ENCODE measurements at regions not wholly inside any gene's neighbourhood (a gene's known extent, or its start where the extent isn't known, plus 50 kb on each side); places are given as distances from the start of the nearest gene placed in this dataset.
"Not testable (repeated sequence)": the region's sequence is repeated elsewhere in the genome, so short reads cannot be mapped to it uniquely, and the experiment has no call there.

- DNase-seq (ENCODE audit: low spot score), result no peak
These were observed 944.3 kb downstream of the SOCS6 start for GRCh38 chr18:71233177-71233576.

GRCh38 chr18:71223486-71223885 lies 934.6 kb downstream of the SOCS6 start:
- DNase-seq (ENCODE audit: low spot score), result no peak

DNA sequence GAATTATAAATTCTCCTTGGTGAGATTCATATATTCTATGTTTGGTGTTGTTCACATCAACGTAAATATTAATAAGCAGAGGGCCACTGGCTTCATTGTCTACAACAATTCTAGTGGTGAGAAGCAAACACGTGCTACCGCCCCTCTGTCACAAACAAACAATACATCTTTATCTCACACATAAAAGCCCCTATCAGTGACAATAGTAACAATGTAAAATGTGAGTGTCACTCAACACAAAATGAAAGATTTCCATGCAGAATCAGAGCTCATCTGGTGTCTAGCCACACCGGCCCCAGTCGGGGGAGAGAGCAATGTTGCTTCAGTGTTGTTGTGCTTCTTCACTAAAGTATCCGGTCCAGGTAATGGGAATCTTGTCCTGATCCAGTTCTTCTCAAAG lies 932.6 kb downstream of the SOCS6 start:
- DNase-seq (ENCODE audit: low spot score), result no peak

DNA sequence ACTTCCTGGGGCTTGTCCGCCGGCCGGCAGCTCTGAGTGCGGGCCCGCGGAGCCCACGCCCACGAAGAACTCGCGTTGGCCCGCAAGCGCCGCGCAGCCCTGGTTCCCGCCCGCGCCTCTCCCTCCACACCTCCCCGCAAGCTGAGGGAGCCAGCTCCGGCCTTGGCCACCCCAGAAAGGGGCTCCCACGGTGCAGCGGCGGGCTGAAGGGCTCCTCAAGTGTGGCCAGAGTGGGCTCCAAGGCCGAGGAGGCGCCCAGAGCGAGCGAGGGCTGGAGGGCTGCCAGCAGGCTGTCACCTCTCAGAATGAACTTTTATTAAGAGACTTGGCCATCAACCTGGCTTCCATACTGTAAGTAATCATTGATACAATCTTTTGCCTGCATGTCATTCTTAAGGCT lies 923.9 kb downstream of the SOCS6 start:
- DNase-seq (ENCODE audit: low spot score), result not testable (repeated sequence)

DNA sequence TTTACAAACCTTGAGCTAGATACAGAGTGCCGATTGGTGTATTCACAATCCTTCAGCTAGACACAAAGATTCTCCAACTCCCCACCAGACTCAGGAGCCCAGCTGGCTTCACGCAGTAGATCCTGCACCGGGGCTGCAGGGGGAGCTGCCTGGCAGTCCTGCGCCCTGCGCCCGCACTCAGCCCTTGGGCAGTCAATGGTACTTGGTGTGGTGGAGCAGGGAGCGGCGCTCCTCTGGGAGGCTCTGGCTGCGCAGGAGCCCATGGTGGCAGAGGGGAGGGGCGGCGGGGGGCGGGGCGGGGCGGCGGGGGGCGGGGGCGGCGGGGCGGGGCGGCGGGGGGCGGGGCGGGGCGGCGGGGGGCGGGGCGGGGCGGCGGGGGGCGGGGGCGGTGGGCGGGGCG lies 923.4 kb downstream of the SOCS6 start:
- DNase-seq (ENCODE audit: low spot score), result no peak

GRCh38 chr18:71209944-71210343 lies 921.1 kb downstream of the SOCS6 start:
- no peak for DNase-seq (ENCODE audit: low spot score)

DNA sequence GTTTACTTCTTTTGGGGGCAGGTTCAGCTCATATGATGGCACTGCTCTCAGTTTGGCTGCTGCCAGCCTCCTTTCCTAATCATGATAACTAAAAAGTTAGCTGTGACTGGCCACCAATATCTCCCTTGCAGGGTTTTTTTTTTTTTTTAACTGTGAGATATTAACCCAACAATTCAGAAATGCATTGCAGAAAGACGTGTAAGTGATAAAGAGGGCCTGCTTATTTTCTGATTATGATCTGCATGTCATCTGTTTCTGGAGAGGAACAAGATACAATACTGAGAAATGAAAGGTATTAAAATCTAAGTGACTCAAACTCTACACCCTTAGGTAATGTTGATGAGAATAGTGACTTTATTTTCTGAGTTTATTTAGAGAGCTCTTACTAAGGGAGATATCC lies 905.6 kb downstream of the SOCS6 start:
- DNase-seq (ENCODE audit: low spot score), result no peak

DNA sequence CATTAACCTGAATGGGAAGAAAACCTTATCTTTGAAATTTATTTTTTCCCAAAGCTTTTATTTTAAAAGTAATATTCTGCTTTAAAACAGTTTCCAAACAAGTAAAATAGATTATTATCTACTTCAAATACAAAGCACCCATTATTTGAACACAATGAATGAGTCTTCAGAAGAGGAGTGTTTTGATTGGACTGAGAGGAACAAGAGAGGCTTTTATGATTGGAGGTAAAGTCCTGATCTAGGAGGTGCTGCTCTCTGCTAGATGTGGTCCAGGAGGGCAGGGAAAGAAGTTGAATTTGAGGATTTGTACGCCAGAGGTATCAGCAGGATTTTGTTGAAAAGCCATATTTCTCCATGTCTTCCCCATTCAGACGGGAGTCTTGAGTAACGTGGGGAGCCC lies 900.7 kb downstream of the SOCS6 start:
- no peak for DNase-seq (ENCODE audit: low spot score)

DNA sequence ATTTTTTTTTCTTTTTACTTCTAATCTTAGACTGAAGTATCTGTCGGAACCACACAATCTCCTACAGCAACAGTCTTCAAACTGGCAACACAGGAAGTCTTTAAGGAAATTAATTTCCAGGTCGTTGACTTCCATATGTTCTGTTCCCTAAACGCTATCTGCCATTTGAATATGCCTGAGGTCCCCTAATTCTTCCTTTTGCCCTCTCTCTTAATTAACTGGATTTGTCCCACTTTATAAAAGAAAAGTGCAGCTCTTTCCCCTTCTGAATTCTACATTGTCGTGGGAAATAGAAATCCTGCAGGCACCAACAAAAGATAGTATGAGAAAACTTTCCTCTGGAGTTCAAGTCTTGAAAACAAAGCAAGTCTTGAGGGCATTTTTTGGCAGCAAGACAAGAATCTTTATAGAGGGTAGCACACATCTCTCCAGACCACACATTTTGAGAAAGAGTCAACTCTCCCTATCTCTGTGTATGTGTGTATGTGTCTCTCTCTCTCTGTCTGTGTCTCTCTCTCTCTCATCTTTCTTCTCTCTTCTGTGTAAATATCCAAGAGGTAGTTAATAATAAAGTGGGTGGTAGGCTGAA lies 879.8 kb downstream of the SOCS6 start:
- no peak for DNase-seq (ENCODE audit: low spot score)

DNA sequence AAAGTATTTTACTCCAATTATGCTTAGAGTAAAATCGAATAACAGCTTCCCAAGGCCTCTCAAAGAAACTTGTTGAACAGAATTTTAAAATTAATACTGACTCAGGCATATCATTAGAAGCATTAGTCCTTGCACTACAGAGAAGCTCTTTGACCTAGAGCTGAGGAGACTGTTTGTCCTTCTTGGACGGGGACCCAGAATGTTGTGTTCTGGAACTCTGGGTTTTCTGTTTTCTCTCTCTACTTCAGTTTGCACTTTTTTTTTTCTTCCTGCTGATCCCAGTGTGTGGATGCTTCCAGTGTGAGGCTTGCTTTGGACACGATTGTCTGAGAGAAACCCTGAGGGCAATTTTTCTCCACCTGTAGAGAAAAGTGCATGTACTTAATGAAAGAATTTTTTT lies 847.6 kb downstream of the SOCS6 start:
- peak; percentile 19 for DNase-seq (ENCODE audit: low spot score)

DNA sequence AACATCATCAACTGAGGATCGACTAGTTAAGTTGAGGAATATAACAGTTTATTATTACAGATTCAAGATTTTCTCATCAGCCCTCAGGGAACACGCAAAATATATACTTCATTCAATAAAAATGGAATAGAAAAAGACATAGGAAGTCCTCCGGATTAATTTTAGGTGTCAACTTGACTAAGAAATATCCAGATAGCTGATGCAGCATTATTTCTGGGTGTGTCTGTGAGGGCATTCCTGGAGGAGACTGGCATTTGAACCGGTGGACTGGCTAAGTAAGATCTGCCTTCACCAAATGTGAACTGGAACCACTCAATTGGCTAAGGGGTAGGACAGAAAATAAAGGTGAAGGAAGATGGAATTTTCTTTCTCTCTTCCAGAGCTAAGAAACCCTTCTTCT lies 845.3 kb downstream of the SOCS6 start:
- DNase-seq (ENCODE audit: low spot score), result no peak

DNA sequence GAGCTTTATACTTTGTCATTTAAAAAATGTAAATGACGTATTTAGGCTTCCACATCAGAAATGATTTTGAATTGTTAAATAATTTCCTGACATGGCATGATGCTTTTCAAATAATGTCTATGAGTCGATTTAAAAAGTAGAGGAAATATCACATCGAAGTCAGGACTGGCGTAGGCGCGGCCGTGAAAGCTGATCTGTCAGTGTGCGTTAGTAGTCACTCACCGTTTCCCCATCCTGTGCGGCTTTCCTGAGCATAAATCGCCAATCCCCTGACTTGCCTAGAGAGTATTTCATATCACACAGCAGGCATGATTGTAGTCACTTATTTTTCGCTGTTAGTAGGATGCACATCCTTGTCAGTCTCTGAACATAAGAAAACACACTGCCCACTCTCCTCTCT lies 843.1 kb downstream of the SOCS6 start:
- DNase-seq (ENCODE audit: low spot score), result no peak

- DNase-seq (ENCODE audit: low spot score), result no peak
These were observed 841.5 kb downstream of the SOCS6 start for GRCh38 chr18:71130351-71130750.

DNA sequence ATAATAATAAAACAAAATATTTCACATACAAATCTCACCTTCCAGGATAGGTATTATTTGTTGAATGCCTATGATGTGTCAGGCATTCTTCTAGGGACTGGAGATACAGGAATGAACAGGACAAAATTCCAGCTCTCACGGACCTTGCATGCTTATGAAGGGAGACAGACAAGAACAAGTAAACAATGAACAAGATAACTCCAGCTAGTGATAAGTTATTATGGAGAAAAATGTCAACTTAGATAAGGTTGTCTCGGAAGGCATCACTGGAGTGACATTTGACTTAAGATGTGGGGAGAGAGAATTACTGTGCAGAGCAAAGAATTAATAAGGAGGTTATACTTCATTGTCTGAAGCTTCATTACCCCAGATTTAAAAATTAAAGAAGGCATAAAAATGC lies 836.7 kb downstream of the SOCS6 start:
- no peak for DNase-seq (ENCODE audit: low spot score)

DNA sequence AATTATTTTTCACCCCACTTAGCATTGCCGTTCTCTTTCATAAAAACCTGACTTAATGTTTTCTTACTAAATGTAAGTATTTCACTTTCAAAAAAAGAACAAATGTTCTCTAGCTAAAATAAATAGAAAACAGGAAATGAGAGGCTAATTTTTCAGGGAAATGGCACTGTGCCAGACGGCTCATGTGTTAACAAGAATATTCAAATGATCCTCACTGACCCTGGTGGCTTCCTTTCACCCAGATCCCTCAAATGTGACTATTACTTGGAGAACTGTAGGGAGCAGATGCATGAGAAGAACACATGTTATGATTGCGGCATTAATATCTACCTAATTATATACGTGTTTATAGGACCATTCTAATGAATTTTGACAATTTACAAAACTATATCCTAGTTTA lies 827.7 kb downstream of the SOCS6 start:
- DNase-seq (ENCODE audit: low spot score), result no peak

DNA sequence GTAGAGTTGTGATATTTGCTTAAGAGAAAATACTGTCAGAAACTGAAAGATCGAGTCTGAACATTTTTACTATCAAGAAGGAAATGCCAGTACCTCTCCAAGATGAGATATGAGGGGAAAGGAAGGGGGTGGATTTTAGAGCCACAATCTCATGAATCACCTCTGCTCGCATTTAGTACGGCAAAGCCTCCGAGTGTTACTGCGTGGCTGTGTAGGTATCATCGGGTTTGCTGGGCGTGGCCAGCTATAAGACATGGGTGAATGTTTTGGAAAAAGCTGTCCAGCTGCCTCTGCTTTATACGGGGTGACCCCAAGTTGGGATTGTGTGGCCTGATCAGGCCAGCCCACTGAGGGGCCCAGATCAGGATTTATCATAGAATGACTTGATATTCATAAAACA lies 826.4 kb downstream of the SOCS6 start:
- DNase-seq (ENCODE audit: low spot score), result no peak

DNA sequence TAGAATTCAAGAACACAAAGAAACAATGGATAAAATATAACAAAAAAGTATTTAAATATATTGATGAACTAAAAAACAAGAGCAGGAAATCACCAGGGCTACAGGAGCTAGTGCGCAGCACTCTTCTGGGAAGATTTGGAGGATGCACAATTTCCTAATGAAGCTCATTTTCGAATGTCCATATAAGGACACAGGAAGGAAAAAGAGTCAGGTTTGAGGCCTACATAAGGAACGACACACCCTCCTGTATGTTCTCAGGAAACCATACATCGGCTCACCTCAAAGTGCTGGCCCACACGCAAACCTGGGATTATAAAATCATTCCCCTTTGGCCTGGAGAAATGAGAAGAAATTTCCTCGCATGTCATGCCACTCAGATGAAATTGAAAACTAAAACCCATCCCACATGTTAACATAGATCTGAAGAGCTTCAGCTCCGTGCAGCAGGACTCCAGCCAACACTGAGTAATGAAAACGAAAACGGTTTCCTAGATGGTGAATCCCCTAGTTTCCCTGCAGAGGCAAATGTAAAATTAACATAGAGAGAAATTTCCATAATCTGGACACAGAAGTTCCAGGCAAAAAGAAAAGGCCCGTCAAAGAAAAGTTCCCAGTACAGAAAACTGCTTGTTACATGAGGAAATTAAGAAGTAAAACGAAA lies 825.8 kb downstream of the SOCS6 start:
- no peak for DNase-seq (ENCODE audit: low spot score)

DNA sequence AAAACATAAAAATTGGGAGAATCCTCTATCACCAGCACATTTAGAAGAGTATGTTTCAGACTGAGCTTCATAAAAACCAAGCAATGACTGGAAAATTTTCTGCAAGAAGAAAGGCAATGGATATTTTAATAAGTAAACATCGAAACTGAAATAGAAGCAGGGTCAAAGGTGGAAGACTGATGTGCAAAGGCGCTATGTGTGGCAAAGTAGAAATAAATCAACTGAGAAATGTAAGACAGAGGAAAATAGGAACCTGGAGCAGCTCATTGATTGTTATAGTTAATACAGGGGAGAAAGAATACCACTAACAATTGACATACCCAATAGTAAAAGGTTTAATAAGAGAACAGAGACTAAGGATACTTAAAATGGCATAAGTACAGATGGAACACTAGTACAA lies 818.4 kb downstream of the SOCS6 start:
- DNase-seq (ENCODE audit: low spot score), result no peak

GRCh38 chr18:71106701-71107100 lies 817.9 kb downstream of the SOCS6 start:
- DNase-seq (ENCODE audit: low spot score), result no peak

DNA sequence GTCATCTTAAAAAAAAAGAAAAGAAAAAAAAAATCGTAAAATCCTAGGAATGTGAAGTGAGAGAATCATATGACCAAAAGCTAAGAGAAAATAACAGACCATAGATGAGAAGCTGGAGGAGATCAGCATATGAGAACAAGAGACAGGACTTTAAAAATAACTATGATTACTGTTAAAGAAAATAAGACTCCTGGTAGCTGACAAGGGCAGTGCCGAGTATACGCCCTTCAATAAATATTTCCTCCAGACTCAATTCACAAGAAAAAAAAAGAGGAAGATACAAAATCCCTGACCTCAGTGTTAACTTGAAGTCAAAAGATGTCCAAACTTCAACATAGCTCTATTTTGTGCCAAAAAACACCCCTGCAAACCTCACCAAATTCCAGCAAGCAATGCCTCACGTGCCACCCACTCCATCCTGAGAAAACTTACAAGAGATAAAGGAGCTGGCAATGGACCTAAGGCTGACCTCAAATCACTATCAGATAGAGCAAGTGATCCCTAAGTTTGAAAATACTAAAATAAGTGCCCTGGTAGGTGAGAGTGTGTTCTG lies 817.2 kb downstream of the SOCS6 start:
- no peak for DNase-seq (ENCODE audit: low spot score)

DNA sequence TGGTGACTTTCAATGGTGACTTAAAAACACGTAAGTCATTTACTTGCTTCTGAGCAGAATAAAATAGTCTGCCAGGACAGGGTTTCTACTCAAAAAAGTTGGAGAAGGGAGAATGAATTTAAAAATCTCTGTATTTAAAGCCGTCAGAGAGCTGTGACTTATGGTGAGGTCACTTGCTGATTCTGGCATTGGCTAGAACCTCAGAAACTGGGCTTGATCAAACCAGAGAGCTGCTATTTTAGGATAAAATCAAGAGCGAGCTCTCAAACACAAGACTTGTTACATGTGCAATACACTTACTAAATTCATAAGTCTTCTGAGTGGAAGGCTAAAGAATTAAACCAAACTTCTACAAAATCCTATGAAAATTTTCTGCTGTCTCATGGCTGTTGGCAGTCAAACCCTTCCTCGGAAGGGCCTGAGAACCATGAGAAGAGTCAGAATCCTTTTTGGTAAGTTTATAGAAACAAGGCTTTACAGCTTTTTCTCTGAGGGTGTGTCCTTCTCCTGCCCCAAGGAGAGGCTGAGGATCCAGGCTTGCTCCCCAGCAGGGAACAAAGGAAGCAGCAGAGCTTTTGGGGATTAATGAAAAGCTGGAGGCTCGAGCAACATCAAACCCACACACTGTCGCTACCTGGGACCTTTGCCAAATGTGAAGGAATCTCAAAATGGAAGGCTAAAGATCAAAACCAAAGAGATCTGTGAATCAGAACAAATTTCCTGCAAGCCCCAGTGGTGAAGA lies 816.4 kb downstream of the SOCS6 start:
- no peak for DNase-seq (ENCODE audit: low spot score)

DNA sequence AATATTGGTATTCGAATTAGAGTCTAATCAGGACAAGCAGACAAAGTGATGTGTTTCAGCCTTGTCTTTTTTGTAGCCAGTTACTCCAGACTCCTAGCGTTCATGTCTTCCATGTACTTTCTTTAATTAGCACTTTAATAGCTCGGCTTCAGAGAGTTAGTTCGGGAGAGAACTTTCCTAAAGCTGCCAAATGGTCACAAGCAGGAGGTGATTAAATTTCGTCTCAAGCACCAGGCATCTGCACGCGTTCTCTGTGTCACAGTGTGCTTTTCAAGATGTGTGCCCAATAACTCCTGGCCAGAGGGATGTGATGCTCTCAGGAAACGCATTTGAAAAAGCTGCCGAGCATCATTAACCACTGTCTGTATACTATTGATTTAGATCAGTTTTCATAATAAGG lies 790.8 kb downstream of the SOCS6 start:
- no peak for DNase-seq (ENCODE audit: low spot score)

DNA sequence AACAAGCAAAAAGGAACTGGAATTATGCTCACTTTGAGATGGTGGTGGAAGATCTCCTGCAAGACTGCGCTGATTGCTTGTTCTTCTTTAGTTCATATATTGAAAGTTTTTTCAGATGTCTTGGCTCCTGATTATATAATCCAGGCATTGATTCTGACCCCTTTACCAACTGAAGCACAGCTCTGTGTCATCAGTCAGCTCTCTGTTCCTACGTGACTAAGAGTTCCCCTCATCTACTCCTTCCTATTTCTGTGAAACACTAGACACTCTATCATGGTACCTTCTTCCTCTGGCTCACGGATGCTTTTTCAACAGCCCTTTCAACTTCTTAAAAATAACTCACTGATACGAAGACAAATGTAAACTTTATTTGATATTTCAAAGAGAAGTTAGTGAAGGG lies 788.6 kb downstream of the SOCS6 start:
- DNase-seq (ENCODE audit: low spot score), result no peak
